IPS DF 19.7 (cell line): ENCODE measurements at regions not wholly inside any gene's neighbourhood (a gene's known extent, or its start where the extent isn't known, plus 50 kb on each side); places are given as distances from the start of the nearest gene placed in this dataset.

ENCODE experiments used
- DNase-seq: peaks from one replicate; pipeline ENCODE4 v3.0.0-alpha.2; 2013; ENCODE audit warnings: low read depth, low spot score

- DNase-seq, result no peak
Measured at GRCh38 chr11:91163619-91164451, 941.0 kb upstream of the CHORDC1 start.

- no peak for DNase-seq
Measured at GRCh38 chr11:91160661-91161060, 937.8 kb upstream of the CHORDC1 start.

GRCh38 chr11:91158891-91159537 lies 936.2 kb upstream of the CHORDC1 start:
- no peak for DNase-seq

GRCh38 chr11:91158297-91158696 lies 935.4 kb upstream of the CHORDC1 start:
- no peak for DNase-seq

DNA sequence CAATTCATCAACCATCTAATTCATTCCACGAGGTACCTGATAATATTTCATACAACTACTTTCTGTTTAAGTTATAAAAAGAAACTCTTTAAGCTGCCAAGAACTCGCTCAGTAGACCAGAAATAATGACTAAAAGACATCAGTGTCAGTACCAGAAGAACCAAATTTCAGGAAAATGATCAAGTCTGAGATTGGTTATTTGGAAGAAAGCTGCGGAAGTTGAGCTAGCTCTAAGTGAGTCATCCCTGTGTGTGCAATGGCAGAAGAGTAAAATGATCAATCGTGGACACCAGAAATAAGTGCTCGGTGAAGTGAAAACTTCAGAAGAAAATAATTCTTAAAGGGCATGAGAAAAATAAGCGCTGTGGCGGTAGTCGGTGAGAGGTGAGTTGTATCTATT lies 933.2 kb upstream of the CHORDC1 start:
- no peak for DNase-seq

- DNase-seq, result no peak
Measured at GRCh38 chr11:91147885-91148284, 925.0 kb upstream of the CHORDC1 start.

GRCh38 chr11:91141655-91142054 lies 918.8 kb upstream of the CHORDC1 start:
- no peak for DNase-seq

- DNase-seq, result no peak
Measured at GRCh38 chr11:91136631-91137030, 913.8 kb upstream of the CHORDC1 start.

GRCh38 chr11:91133361-91133760 lies 910.5 kb upstream of the CHORDC1 start:
- DNase-seq, result no peak

GRCh38 chr11:91129596-91129995 lies 906.7 kb upstream of the CHORDC1 start:
- DNase-seq, result no peak

- no peak for DNase-seq
Measured at GRCh38 chr11:91124363-91124762, 901.5 kb upstream of the CHORDC1 start.

DNA sequence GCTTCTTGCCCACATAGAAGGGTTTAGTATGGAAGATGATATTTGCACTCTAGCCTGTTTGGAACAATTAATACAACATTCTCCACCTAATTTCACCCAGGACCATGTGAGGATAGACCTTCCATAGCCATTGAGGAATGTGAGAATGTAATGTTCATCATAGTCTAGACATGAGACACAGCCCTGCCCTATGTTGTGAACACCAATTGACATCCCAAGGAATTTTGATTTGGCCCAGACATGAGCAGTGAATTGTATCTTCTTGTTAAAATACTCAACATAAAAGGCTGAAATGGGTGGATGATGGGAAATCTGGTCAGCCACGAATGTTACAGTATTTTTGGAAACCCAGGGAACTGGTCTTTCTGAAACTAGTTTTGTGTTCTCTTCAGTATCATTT lies 892.3 kb upstream of the CHORDC1 start:
- no peak for DNase-seq

DNA sequence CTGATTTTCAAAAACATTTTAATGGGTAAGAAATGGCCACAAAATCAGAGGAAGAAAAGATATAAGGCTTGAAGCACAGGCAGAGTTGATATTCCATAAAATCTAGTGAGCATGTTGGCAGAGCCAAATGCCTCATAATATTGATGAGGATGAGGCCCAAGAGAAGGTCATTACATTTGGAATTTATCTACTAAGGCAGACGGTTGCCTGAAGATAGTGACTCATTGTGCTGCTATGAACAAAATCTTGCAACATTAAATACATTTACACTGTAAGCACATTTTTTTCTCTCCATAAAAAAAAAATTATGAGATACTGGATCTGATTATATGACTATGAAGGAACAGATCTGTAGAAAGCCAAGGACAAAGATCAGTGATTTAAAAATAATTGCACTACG lies 881.4 kb upstream of the CHORDC1 start:
- DNase-seq, result no peak

GRCh38 chr11:91100427-91100826 lies 877.6 kb upstream of the CHORDC1 start:
- no peak for DNase-seq

DNA sequence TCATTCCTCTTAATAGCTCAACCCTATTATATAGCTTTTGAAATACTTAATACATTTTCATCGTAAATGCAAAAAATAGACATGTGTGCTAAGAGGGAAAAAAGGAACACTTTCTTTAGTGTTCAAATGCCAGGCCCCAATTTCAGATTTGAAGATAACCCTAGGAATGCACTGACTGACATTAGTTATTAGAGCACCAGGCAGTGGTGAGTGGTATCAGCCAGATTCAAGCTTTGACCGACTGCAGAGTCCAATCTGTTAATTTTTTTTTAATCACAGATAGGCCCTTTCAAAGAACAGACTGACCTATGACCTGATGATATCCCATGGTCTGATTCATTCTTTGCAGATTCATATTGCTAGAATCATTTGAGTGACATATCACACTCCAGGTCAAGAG lies 874.2 kb upstream of the CHORDC1 start:
- no peak for DNase-seq

DNA sequence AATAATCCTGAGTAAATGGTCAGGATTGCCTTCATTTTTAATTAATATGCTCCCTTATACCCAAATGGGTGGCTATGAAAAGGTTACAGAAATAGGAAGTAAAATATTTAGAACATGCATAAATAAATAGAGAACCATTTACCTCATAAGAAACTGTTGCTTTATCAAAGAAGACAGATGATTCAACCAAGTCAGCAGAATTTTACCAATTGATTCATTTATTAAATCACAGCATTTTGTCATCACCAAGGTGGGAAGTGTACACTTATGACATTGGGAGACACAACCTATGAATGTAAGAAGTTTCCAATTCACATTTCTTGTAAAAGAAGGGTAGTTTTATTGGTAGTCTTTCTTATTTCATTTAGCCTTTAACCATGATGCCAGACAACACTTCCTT lies 870.3 kb upstream of the CHORDC1 start:
- no peak for DNase-seq

DNA sequence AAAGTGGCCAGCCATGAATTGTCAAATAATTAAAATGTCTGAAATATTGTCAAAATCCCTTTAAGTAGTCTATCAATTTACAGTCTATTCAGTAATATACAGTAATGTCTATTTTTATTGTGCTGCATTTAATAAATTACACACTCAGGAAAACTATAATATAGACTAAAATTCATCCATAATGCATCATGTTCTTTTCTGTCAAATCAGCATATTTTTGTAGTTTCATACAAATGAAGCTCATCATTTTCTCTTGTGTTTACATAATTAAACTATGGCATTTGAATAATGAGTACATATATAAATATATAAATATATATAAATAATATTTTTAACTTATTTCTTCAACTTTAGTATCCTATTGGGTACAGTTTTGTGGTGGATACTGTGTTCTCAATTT lies 868.7 kb upstream of the CHORDC1 start:
- no peak for DNase-seq

GRCh38 chr11:91086028-91086427 lies 863.2 kb upstream of the CHORDC1 start:
- no peak for DNase-seq

- DNase-seq, result no peak
Measured at GRCh38 chr11:91082255-91082654, 859.4 kb upstream of the CHORDC1 start.

DNA sequence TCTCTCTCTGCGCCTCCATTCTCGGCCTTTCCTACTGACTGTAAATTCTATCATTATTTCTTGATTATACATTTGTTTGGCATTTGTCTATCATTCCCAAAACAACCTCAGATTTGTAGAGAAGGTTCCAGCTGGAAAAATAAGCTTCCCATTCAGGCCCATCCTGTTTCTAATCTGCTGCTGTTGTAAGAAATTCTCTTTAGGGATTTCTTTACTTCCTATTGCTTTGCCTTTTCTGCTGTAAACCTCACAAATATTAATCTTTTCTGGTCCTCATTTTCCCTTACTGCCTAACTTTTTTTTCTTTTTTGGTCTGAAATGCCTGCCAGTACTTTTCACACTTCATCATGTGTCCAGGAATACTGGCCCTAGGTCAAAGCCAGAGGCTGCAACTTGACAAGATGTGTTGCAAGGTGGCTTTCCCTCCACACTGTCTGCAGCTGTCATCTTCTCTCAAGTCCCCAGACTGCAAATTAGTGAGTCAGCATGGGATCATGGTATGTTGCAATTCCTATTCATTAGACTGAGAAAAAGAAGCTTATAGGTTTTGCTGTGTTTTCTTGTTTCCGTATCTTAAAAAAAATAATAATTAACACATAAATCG lies 858.7 kb upstream of the CHORDC1 start:
- no peak for DNase-seq

GRCh38 chr11:91078221-91078620 lies 855.4 kb upstream of the CHORDC1 start:
- no peak for DNase-seq

DNA sequence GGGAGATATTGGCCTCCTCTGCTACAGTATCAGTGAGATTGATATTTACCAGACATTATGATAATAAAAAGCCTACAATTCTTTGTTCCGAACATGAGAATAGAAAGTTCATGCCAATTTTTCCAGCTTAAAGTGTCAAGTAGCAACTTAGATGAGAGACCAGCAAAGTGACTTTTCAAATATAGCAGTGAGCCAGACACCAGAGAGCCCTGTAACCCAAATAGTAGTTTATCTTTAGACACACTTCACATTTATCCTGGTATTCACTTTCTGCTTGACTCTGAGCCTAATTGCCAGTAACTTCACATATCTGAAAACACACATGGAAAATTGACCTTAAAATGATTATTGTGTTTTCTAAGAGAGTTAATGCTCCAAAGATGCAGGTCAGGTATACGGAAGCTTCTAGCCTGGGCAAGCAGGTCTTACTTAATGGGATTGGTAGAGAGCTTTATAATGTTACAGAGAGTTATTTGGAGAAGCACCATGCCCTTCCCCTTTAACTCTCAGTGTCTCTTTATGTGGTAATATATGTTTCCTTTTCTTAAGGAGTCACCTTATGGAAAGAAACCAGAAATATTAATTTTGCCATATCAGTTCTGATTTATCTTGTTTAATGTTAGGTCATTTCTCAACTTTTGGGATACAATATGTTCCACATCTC lies 852.3 kb upstream of the CHORDC1 start:
- no peak for DNase-seq
